Skeletal muscle cell (primary cell): ENCODE measurements at regions not wholly inside any gene's neighbourhood (a gene's known extent, or its start where the extent isn't known, plus 50 kb on each side); places are given as distances from the start of the nearest gene placed in this dataset.

ENCODE experiments used
- DNase-seq: peaks from one replicate; pipeline ENCODE4 v3.0.0-alpha.2; 2010; ENCODE audit warnings: low read depth
- H3K4me3 ChIP-seq: 2 replicates; pipeline ENCODE4 v1.5.1; 2011; ENCODE audit warnings: low read depth, mild to moderate bottlenecking, control low read depth, low read length, moderate library complexity

GRCh38 chr21:18460979-18461378, 57.4 kb upstream of the TMPRSS15 start:
- no peak for DNase-seq
- no peak overlapping the region for H3K4me3 ChIP-seq

GRCh38 chr21:18461743-18462142, 58.2 kb upstream of the TMPRSS15 start:
- H3K4me3 ChIP-seq = no peak overlapping the region
- no peak for DNase-seq

GRCh38 chr21:18467715-18468114, 64.1 kb upstream of the TMPRSS15 start:
- H3K4me3 ChIP-seq = no peak overlapping the region

GRCh38 chr21:18468790-18469189, 65.2 kb upstream of the TMPRSS15 start:
- no peak for DNase-seq
- H3K4me3 ChIP-seq = peak overlapping the region; percentile 18

More at GRCh38 chr21:18467715-18468114, 64.1 kb upstream of the TMPRSS15 start:
- no peak for DNase-seq

- DNase-seq = no peak
- no peak overlapping the region for H3K4me3 ChIP-seq
Observed at GRCh38 chr21:18476639-18477038, 73.1 kb upstream of the TMPRSS15 start.

GRCh38 chr21:18477043-18477442, 73.5 kb upstream of the TMPRSS15 start:
- no peak for DNase-seq
- no peak overlapping the region for H3K4me3 ChIP-seq

GRCh38 chr21:18478513-18478912, 74.9 kb upstream of the TMPRSS15 start:
- no peak for DNase-seq
- no peak overlapping the region for H3K4me3 ChIP-seq

- DNase-seq = no peak
- no peak overlapping the region for H3K4me3 ChIP-seq
Observed at GRCh38 chr21:18488252-18488651, 84.7 kb upstream of the TMPRSS15 start.

GRCh38 chr21:18493422-18493821, 89.8 kb upstream of the TMPRSS15 start:
- DNase-seq = peak; percentile 41
- H3K4me3 ChIP-seq = no peak overlapping the region

GRCh38 chr21:18495523-18495922, 91.9 kb upstream of the TMPRSS15 start:
- no peak overlapping the region for H3K4me3 ChIP-seq
- no peak for DNase-seq

GRCh38 chr21:18498431-18498830, 94.8 kb upstream of the TMPRSS15 start:
- no peak overlapping the region for H3K4me3 ChIP-seq
- no peak for DNase-seq

- H3K4me3 ChIP-seq = no peak overlapping the region
- DNase-seq = no peak
Observed at GRCh38 chr21:18499761-18500376, 96.3 kb upstream of the TMPRSS15 start.

GRCh38 chr21:18518054-18518481, 114.5 kb upstream of the TMPRSS15 start:
- H3K4me3 ChIP-seq = no peak overlapping the region
- DNase-seq = no peak

- no peak overlapping the region for H3K4me3 ChIP-seq
- DNase-seq = no peak
Observed at GRCh38 chr21:18521204-18521603, 117.6 kb upstream of the TMPRSS15 start.

GRCh38 chr21:18522181-18522972, 118.8 kb upstream of the TMPRSS15 start:
- no peak overlapping the region for H3K4me3 ChIP-seq
- no peak for DNase-seq

- H3K4me3 ChIP-seq = no peak overlapping the region
- DNase-seq = no peak
Observed at GRCh38 chr21:18524097-18524880, 120.7 kb upstream of the TMPRSS15 start.

- DNase-seq = peak; percentile 95
- no peak overlapping the region for H3K4me3 ChIP-seq
Observed at GRCh38 chr21:18529254-18529653, 125.7 kb upstream of the TMPRSS15 start.

GRCh38 chr21:18542081-18542480, 138.5 kb upstream of the TMPRSS15 start:
- peak; percentile 21 for DNase-seq

GRCh38 chr21:18545908-18546307, 142.3 kb upstream of the TMPRSS15 start:
- peak; percentile 53 for DNase-seq
- no peak overlapping the region for H3K4me3 ChIP-seq

More at GRCh38 chr21:18542081-18542480, 138.5 kb upstream of the TMPRSS15 start:
- H3K4me3 ChIP-seq = no peak overlapping the region

- no peak for DNase-seq
- H3K4me3 ChIP-seq = no peak overlapping the region
Observed at GRCh38 chr21:18547347-18547746, 143.8 kb upstream of the TMPRSS15 start.
